Hepatic stellate cell (primary cell): ENCODE measurements at regions not wholly inside any gene's neighbourhood (a gene's known extent, or its start where the extent isn't known, plus 50 kb on each side); places are given as distances from the start of the nearest gene placed in this dataset.
"Not testable (repeated sequence)": the region's sequence is repeated elsewhere in the genome, so short reads cannot be mapped to it uniquely, and the experiment has no call there.

Source experiments
- DNase-seq: peaks from one replicate; pipeline ENCODE4 v3.0.0; 2011; ENCODE audit warnings: low spot score

GRCh38 chr13:42398533-42398932 lies 126.6 kb downstream of the AKAP11 start:
- no peak for DNase-seq

GRCh38 chr13:42400188-42400833 lies 128.4 kb downstream of the AKAP11 start:
- no peak for DNase-seq

GRCh38 chr13:42401376-42401775 lies 129.4 kb downstream of the AKAP11 start:
- DNase-seq, result no peak

DNA sequence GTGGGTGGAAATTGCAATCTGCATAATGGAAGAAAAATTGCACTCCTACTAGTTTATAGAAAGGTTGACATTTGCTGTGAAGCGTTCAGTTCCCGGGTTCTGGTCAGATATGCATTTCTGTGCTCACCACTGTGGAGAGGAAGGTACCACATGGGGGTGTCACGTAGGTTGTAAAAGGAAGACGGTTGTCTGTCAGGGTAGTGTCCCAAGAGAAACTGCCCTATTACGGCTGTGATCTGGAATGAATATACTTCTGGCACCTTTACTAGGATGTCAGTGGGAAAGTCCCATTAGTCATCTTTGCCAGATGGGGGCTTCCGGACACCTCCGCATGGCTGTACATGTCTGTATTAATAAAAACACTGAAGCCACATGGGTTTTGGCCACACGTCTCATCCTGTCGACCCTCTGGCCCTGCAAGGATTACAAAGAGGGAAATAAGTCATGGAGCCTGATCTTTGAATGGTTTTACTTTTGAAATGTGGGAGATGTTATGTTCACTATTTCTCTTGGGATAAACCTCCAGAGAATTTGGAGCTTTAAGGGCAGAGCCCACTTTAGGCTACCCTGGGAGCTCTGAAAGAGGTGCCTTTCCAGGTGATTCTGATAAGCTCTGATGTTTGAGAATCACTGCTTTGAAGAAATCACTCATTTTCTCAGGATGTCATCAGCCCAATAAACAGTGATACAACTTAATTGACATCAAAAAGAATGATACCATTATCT lies 133.9 kb downstream of the AKAP11 start:
- no peak for DNase-seq

GRCh38 chr13:42409075-42409474 lies 137.1 kb downstream of the AKAP11 start:
- no peak for DNase-seq

DNA sequence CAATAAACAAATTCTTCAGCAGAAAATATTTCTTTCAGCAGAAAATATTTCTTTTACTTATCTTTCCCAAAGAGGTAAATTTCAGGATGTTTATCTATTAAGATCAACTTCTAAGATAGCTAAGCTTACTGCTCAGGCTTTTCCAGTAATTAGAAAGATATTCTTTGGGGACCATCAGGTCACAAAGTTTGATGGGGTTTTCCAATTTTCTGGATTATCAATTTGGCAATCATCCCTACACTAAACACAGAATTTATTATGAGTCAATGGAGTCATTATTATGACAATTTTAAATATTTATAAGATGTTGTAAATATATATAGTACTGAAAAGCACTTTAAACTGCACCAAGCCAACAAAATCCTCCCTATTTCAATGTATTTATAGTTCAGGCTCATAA lies 137.6 kb downstream of the AKAP11 start:
- DNase-seq, result no peak

DNA sequence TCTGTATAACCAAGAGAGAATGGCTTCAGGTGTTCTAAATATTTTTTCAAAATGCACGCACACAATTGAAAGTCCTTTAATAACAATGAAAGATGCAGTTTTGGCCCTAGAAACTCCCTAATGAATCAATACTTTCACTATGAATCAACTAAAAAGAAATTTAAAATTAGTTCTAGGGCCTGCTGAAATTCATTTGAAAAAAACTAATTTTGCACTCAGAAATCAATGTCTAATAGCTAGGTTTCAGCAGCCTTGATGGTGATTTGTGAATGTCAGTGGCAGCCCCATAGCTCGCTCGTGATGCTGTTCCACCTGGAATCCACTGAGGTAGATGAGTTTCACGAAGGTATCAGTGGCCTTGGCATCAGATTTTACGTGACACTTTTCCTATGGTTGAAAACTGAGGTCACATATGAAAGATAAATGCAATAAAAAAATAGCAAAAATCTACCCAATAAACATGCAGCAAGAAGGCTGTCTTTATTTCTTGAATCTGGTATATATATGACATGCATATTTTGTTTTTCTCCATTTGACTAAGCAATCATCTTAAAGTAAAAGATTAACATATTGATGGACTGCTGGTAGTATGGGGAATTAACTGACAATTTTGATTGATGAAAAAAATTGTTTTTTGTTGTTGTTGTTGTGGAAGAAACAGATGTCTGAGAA lies 141.0 kb downstream of the AKAP11 start:
- no peak for DNase-seq

- DNase-seq, result no peak
Observed at GRCh38 chr13:42413484-42413815, 141.5 kb downstream of the AKAP11 start.

- no peak for DNase-seq
Observed at GRCh38 chr13:42417626-42418025, 145.7 kb downstream of the AKAP11 start.

GRCh38 chr13:42418184-42418583 lies 146.2 kb downstream of the AKAP11 start:
- no peak for DNase-seq

GRCh38 chr13:42420304-42420703 lies 148.4 kb downstream of the AKAP11 start:
- DNase-seq, result no peak

- no peak for DNase-seq
Observed at GRCh38 chr13:42422681-42423080, 150.7 kb downstream of the AKAP11 start.

- DNase-seq, result no peak
Observed at GRCh38 chr13:42424182-42424581, 149.8 kb upstream of the TNFSF11 start.

DNA sequence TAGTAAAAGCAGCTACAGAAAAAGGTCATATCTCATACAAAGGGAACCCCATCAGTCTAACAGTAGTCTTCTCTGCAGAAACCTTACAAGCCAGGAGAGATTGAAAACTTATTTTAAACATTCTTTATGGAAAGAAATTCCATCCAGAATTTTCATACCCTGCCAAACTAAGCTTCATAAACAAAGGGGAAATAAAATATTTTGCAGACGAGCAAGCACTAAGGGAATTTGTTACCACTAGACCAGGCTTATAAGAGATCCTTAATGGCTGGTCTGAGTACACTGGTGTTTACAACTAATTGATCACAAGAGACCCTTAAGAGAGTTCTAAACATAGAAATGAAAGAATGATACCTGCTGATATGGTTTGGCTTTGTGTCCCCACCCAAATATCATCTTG lies 128.6 kb upstream of the TNFSF11 start:
- no peak for DNase-seq

DNA sequence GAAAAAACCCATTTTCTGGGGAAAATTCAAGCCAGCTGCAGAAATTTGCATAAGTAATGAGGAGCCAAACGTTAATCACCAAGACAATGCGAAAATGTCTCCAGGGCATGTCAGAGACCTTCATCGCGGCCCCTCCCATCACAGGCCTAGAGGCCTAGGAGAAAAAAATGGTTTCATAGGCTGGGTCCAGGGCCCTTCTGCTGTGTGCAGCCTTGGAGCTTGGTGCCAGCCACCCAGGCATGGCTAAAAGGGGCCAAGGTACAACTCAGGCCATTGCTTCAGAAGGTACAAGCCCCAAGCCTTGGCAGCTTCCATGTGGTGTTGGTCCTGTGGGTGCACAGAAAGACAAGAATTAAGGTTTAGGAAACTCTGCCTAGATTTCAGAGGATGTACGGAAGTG lies 127.4 kb upstream of the TNFSF11 start:
- DNase-seq, result not testable (repeated sequence)

DNA sequence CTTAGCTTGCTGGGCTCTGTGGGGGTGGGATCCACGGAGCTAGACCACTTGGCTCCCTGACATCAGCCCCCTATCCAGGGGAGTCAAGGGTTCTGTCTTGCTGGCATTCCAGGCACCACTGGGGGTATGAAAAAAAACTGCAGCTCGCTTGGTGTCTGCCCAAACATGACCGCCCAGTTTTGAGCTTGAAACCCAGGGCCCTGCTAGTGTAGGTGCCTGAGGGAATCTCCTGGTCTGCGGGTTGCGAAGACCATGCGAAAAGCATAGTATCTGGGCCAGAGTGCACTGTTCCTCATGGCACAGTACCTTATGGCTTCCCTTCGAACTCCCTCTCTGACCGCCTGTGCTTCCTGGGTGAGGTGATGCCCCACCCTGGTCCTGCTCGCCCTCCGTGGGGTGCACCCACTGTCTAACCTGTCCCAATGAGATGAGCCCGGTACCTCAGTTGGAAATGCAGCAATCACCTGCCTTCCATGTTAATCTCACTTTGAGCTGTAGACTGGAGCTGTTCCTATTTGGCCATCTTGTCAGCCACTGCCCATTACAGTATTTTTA lies 120.8 kb upstream of the TNFSF11 start:
- DNase-seq, result no peak

DNA sequence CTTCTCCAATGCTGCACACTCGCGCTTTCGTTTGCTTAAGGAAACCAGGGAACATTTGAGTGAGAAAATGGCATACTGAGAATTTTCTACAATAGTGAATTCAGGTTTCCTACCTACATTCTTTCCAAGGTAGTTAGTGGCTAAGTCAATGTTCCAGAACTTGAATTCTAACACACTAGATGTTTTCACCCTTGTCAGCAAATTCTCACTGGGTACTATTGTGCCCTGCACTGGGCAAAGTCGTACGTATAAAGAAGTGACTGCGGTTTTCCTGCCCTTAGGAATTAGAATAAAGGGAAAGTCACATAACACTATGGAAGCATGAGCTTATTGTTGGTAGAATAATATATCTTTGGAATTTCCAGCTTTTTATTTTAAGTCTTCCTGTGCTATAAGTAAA lies 119.2 kb upstream of the TNFSF11 start:
- no peak for DNase-seq

- no peak for DNase-seq
Observed at GRCh38 chr13:42458193-42458592, 115.8 kb upstream of the TNFSF11 start.

DNA sequence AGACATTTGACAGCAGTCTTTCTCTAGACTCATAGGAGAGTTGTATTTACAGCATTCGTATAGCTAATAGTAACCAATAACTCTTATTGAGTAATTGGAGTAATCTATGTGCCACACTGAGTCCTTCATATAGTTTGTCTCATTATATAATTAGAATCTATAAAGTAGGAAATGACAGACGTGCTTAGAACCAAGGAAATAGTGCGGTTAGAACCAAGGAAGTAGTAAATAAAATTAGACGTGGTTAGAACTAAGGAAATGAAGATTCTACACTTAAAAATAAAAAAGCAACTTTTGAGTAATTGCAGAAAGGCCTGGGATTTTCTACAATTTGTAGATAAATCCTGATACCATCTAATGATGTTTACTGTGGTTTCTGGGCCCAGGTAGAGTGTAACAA lies 107.8 kb upstream of the TNFSF11 start:
- no peak for DNase-seq

DNA sequence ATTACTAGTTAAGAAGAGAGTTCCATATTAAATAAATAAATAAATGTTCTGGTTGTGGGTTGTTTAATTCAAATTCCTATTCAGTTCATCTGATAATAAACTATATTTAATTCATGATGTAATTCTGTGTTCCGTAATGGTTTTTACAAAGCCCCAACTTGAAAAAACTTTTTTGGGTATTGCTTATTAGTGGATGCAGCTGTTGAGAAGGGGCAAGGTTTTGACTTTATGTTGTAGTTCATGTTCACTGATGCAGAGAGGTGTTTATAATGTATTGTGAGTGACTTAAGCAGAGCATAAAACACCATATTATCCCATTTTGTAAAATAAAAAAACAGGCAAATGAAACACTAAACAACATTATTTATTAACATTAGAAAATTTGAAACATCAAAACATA lies 107.3 kb upstream of the TNFSF11 start:
- no peak for DNase-seq

- no peak for DNase-seq
Observed at GRCh38 chr13:42474954-42475353, 99.0 kb upstream of the TNFSF11 start.

DNA sequence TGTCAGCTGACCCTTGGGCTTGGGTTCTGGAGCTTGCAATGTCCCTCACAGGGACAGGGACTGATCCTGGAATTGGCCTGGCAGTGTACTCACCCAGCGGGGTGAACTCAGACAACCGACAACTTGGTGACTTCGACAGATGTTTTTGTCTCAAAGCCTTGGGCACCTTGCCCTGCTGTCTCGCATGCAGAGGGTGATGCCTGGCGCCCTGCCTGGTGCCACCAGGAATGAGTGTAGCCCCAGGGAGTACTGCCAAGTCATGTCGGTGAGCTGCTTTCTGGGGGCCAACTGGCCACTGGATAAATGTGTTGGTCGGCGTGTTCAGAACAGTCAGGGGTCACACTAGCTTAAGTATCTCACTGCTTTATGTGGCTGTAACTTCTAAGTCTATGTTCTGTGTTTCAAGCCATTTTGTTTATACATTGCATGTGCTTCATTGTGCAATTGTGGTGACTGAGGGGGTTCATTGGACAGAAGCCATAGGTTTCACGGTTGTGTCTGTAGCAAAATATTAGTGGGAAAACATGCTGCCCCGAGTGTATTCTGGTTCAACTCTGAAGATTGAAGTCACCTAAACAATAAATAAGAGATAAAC lies 96.3 kb upstream of the TNFSF11 start:
- DNase-seq, result no peak
